ENCODE measurements at regions not wholly inside any gene's neighbourhood (a gene's known extent, or its start where the extent isn't known, plus 50 kb on each side); places are given as distances from the start of the nearest gene placed in this dataset.

DNA sequence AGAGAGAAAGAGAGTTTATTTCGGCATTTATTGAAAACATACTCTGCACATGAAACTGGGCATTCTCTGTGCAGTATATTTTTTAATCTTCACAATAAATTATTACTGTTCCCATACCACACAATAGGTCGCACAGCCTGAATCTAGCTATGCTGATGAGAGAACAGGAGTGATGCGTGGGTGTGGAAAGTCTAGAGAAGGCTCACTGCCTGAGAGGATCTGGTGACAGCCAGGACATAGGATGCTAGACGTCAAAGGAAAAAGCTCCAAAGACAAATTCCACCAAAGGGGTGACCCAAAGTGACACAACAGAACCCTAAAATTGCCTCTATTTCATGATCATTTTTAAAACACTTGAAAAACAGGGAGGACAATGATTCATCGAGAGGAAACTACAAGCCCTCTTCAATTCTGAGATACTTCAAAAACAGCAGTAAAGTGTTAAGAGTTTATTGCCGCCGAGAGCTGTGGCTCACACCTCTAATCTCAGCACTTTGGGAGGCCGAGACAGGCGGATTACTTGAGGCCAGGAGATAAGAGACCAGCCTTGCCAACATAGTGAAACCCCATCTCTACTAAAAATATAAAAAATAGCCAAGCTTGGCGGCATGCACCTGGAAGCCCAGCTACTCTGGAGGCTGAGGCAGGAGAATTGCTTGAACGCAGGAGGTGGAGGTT is 189.6 kb upstream of the NBEA start:
- Histone ChIP-seq H3K9ac (ENCODE audit: low read length) (no peak overlapping the region), H3K4me3 (ENCODE audit: low read depth, low read length) (no peak overlapping the region), H4K8ac (ENCODE audit: low read depth, low read length) (no peak overlapping the region), H2BK5ac (ENCODE audit: low read depth, low read length, poor library complexity) (no peak overlapping the region), H3K79me1 (ENCODE audit: low read length) (peaks cover 7% of the 10 kb centered on the region), H4K91ac (ENCODE audit: low read depth, low read length) (no peak overlapping the region), H2BK12ac (ENCODE audit: low read length) (no peak overlapping the region), H2BK120ac (ENCODE audit: insufficient read depth, low read length, poor library complexity) (no peak overlapping the region), H3K23ac (ENCODE audit: low read length) (no peak overlapping the region), H3K14ac (ENCODE audit: low read length) (no peak overlapping the region), H2AK5ac (ENCODE audit: low read length) (no peak overlapping the region), H3K36me3 (ENCODE audit: control insufficient read depth in 1 of 2, insufficient read depth in 2 of 2, low read length in 2 of 2) (no peaks in the 10 kb centered on the region), H3K4me2 (ENCODE audit: low read length) (no peak overlapping the region), H3K27ac (ENCODE audit: low read depth, low read length) (no peak overlapping the region), H3K18ac (ENCODE audit: low read length) (no peak overlapping the region), H4K12ac (ENCODE audit: low read depth, low read length) (no peak overlapping the region), H3K4me1 (ENCODE audit: control insufficient read depth in 1 of 2, insufficient read depth in 2 of 2, low read length in 2 of 2) (peaks cover 10 to 14% of the 10 kb centered on the region in 2 experiments), H3K4ac (ENCODE audit: low read depth, low read length) (no peak overlapping the region), H3K27me3 (ENCODE audit: insufficient read depth, low read length) (no peaks in the 10 kb centered on the region), H3K79me2 (ENCODE audit: control insufficient read depth, insufficient read depth, low read length, poor library complexity) (no peaks in the 10 kb centered on the region), H3K9me3 (ENCODE audit: insufficient read depth, low read depth, low read length) (no peaks in the 10 kb centered on the region), H2AFZ (ENCODE audit: insufficient read depth, low read length, poor library complexity) (no peak overlapping the region)
- WGBS (ENCODE audit: extremely low coverage, insufficient coverage, insufficient read length), result no CpG with 5 or more reads among the region's 11 CpGs
- no peak for DNase-seq

DNA sequence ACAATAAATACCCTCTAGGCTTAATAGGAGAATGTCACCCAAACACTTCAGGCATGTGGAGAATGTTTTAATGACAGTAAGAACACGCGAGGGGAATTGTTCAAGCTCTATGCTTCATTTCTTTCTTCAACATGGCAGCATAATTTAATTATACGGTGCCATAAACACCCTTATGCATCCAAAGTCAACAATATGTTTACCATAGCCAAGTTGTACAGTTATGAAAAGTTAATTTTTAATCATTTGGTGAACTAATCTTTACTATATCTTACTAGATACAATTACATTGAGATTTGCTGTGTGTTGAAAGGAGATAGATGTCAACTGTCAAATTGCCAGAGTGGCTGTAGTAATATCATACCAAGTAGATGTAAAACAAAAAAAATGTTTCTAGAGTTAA is 185.9 kb upstream of the NBEA start:
- no peak overlapping the region for H3K9ac ChIP-seq (ENCODE audit: low read length)
- H3K36me3 ChIP-seq (ENCODE audit: control insufficient read depth in 1 of 2, insufficient read depth in 2 of 2, low read length in 2 of 2), result no peaks in the 10 kb centered on the region
- H4K91ac ChIP-seq (ENCODE audit: low read depth, low read length), result no peak overlapping the region
- no peaks in the 10 kb centered on the region for H3K79me2 ChIP-seq (ENCODE audit: control insufficient read depth, insufficient read depth, low read length, poor library complexity)
- H3K4me1 ChIP-seq (ENCODE audit: control insufficient read depth in 1 of 2, insufficient read depth in 2 of 2, low read length in 2 of 2), result no peaks in the 10 kb centered on the region
- no peak overlapping the region for H3K14ac ChIP-seq (ENCODE audit: low read length)
- H4K8ac ChIP-seq (ENCODE audit: low read depth, low read length), result no peak overlapping the region
- no peaks in the 10 kb centered on the region for H3K9me3 ChIP-seq (ENCODE audit: insufficient read depth, low read depth, low read length)
- no peak overlapping the region for H2AFZ ChIP-seq (ENCODE audit: insufficient read depth, low read length, poor library complexity)
- no peaks in the 10 kb centered on the region for H3K27me3 ChIP-seq (ENCODE audit: insufficient read depth, low read length)
- no CpG with 5 or more reads among the region's 3 CpGs for WGBS (ENCODE audit: extremely low coverage, insufficient coverage, insufficient read length)
- no peak overlapping the region for H3K18ac ChIP-seq (ENCODE audit: low read length)
- H2AK5ac ChIP-seq (ENCODE audit: low read length), result no peak overlapping the region
- H2BK12ac ChIP-seq (ENCODE audit: low read length), result no peak overlapping the region
- H3K23ac ChIP-seq (ENCODE audit: low read length), result no peak overlapping the region
- H3K4ac ChIP-seq (ENCODE audit: low read depth, low read length), result no peak overlapping the region
- H2BK5ac ChIP-seq (ENCODE audit: low read depth, low read length, poor library complexity), result no peak overlapping the region
- H3K27ac ChIP-seq (ENCODE audit: low read depth, low read length), result no peak overlapping the region
- H2BK120ac ChIP-seq (ENCODE audit: insufficient read depth, low read length, poor library complexity), result no peak overlapping the region
- H3K4me2 ChIP-seq (ENCODE audit: low read length), result no peak overlapping the region
- no peaks in the 10 kb centered on the region for H3K79me1 ChIP-seq (ENCODE audit: low read length)
- no peak for DNase-seq
- H4K12ac ChIP-seq (ENCODE audit: low read depth, low read length), result no peak overlapping the region
- H3K4me3 ChIP-seq (ENCODE audit: low read depth, low read length), result no peak overlapping the region

DNA sequence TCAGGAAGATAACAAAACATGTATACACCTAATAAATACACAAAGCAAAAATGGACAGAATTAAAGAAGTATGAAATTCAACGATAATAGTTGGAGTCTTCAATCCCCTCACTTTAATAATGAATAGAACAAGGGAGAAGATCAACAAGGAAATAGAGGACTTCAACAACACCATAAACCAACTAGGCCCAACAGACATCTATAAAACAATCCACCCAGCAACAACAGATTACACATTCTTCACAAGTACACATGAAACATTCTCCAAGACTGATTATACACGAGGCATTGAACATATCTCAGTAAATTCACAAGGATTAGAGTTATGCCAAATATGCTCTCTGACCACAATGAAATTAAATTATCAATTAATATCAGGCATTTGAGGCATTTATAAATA is 185.5 kb upstream of the NBEA start:
- no peak overlapping the region for H3K27ac ChIP-seq (ENCODE audit: low read depth, low read length)
- no peak overlapping the region for H2AFZ ChIP-seq (ENCODE audit: insufficient read depth, low read length, poor library complexity)
- no peak overlapping the region for H2BK5ac ChIP-seq (ENCODE audit: low read depth, low read length, poor library complexity)
- no peak overlapping the region for H4K12ac ChIP-seq (ENCODE audit: low read depth, low read length)
- no peak overlapping the region for H3K9ac ChIP-seq (ENCODE audit: low read length)
- H3K79me2 ChIP-seq (ENCODE audit: control insufficient read depth, insufficient read depth, low read length, poor library complexity), result no peaks in the 10 kb centered on the region
- H4K8ac ChIP-seq (ENCODE audit: low read depth, low read length), result no peak overlapping the region
- H3K4me1 ChIP-seq (ENCODE audit: control insufficient read depth in 1 of 2, insufficient read depth in 2 of 2, low read length in 2 of 2), result no peaks in the 10 kb centered on the region
- no peak overlapping the region for H3K18ac ChIP-seq (ENCODE audit: low read length)
- H3K36me3 ChIP-seq (ENCODE audit: control insufficient read depth in 1 of 2, insufficient read depth in 2 of 2, low read length in 2 of 2), result no peaks in the 10 kb centered on the region
- H3K4ac ChIP-seq (ENCODE audit: low read depth, low read length), result no peak overlapping the region
- no peak overlapping the region for H3K23ac ChIP-seq (ENCODE audit: low read length)
- whole genome bisulfite sequencing (ENCODE audit: extremely low coverage, insufficient coverage, insufficient read length), result no CpG with 5 or more reads among the region's 2 CpGs
- H3K9me3 ChIP-seq (ENCODE audit: insufficient read depth, low read depth, low read length), result no peaks in the 10 kb centered on the region
- no peak for DNase-seq
- H3K4me2 ChIP-seq (ENCODE audit: low read length), result no peak overlapping the region
- no peaks in the 10 kb centered on the region for H3K27me3 ChIP-seq (ENCODE audit: insufficient read depth, low read length)
- no peak overlapping the region for H2BK12ac ChIP-seq (ENCODE audit: low read length)
- H3K4me3 ChIP-seq (ENCODE audit: low read depth, low read length), result no peak overlapping the region
- H3K14ac ChIP-seq (ENCODE audit: low read length), result no peak overlapping the region
- no peak overlapping the region for H2BK120ac ChIP-seq (ENCODE audit: insufficient read depth, low read length, poor library complexity)
- H2AK5ac ChIP-seq (ENCODE audit: low read length), result no peak overlapping the region
- H3K79me1 ChIP-seq (ENCODE audit: low read length), result no peaks in the 10 kb centered on the region
- no peak overlapping the region for H4K91ac ChIP-seq (ENCODE audit: low read depth, low read length)

DNA sequence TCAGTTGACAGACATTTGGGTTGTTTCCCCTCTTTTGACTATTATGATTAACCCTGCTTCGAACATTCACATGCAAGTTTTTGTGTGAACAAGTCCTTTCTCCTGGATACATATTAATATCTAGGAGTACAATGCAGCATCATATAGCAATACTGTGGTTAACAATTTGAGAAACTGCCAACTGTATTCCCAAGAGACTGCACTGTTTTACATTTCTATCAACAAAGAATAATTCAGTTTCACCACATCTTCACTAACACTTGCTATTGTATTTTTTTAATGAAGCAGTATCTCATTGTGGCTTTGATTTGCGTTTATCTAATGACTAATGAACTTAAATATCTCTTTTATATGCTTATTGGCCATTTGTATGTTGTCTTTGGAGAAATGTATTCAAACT is 184.6 kb upstream of the NBEA start:
- H3K9me3 ChIP-seq (ENCODE audit: insufficient read depth, low read depth, low read length), result no peaks in the 10 kb centered on the region
- H3K23ac ChIP-seq (ENCODE audit: low read length), result no peak overlapping the region
- no peak overlapping the region for H3K4me2 ChIP-seq (ENCODE audit: low read length)
- no CpG with 5 or more reads among the region's 2 CpGs for WGBS (ENCODE audit: extremely low coverage, insufficient coverage, insufficient read length)
- no peak overlapping the region for H3K4ac ChIP-seq (ENCODE audit: low read depth, low read length)
- H3K36me3 ChIP-seq (ENCODE audit: control insufficient read depth in 1 of 2, insufficient read depth in 2 of 2, low read length in 2 of 2), result no peaks in the 10 kb centered on the region
- no peaks in the 10 kb centered on the region for H3K79me1 ChIP-seq (ENCODE audit: low read length)
- H3K79me2 ChIP-seq (ENCODE audit: control insufficient read depth, insufficient read depth, low read length, poor library complexity), result no peaks in the 10 kb centered on the region
- no peak overlapping the region for H3K27ac ChIP-seq (ENCODE audit: low read depth, low read length)
- no peaks in the 10 kb centered on the region for H3K27me3 ChIP-seq (ENCODE audit: insufficient read depth, low read length)
- H3K18ac ChIP-seq (ENCODE audit: low read length), result no peak overlapping the region
- no peaks in the 10 kb centered on the region for H3K4me1 ChIP-seq (ENCODE audit: control insufficient read depth in 1 of 2, insufficient read depth in 2 of 2, low read length in 2 of 2)
- H3K14ac ChIP-seq (ENCODE audit: low read length), result no peak overlapping the region
- H2BK12ac ChIP-seq (ENCODE audit: low read length), result no peak overlapping the region
- no peak overlapping the region for H4K8ac ChIP-seq (ENCODE audit: low read depth, low read length)
- H3K4me3 ChIP-seq (ENCODE audit: low read depth, low read length), result no peak overlapping the region
- H2AK5ac ChIP-seq (ENCODE audit: low read length), result no peak overlapping the region
- no peak overlapping the region for H3K9ac ChIP-seq (ENCODE audit: low read length)
- H2AFZ ChIP-seq (ENCODE audit: insufficient read depth, low read length, poor library complexity), result no peak overlapping the region
- DNase-seq, result no peak
- H4K91ac ChIP-seq (ENCODE audit: low read depth, low read length), result no peak overlapping the region
- no peak overlapping the region for H2BK5ac ChIP-seq (ENCODE audit: low read depth, low read length, poor library complexity)
- no peak overlapping the region for H4K12ac ChIP-seq (ENCODE audit: low read depth, low read length)
- H2BK120ac ChIP-seq (ENCODE audit: insufficient read depth, low read length, poor library complexity), result no peak overlapping the region

Data from trophoblast cell (in vitro differentiated cells and primary cell).